Ishikawa (cell line): ENCODE measurements at regions not wholly inside any gene's neighbourhood (a gene's known extent, or its start where the extent isn't known, plus 50 kb on each side); places are given as distances from the start of the nearest gene placed in this dataset.

Experiments
- CEBPB ChIP-seq: IDR thresholded peaks from 2 replicates; pipeline ENCODE4 v1.6.1; 2012
- CREB1 ChIP-seq: IDR thresholded peaks from 2 replicates; pipeline ENCODE4 v1.6.1; 2012; ENCODE audit warnings: low read depth
- EGR1 ChIP-seq: IDR thresholded peaks from 2 replicates; pipeline ENCODE4 v1.6.1; 2012
- EP300 ChIP-seq: IDR thresholded peaks from 2 replicates; pipeline ENCODE4 v1.6.1; 2012; ENCODE audit warnings: borderline replicate concordance
- FOXM1 ChIP-seq: IDR thresholded peaks from 2 replicates; pipeline ENCODE4 v1.6.1; 2012; ENCODE audit warnings: low read depth, borderline replicate concordance
- NFIC ChIP-seq: IDR thresholded peaks from 2 replicates; pipeline ENCODE4 v1.6.1; 2012
- RAD21 ChIP-seq: IDR thresholded peaks from 2 replicates; pipeline ENCODE4 v1.6.1; 2012; ENCODE audit warnings: low read depth
- TAF1 ChIP-seq: IDR thresholded peaks from 2 replicates; pipeline ENCODE4 v1.6.1; 2012; ENCODE audit warnings: low read depth, mild to moderate bottlenecking
- TCF12 ChIP-seq: IDR thresholded peaks from 2 replicates; pipeline ENCODE4 v1.6.1; 2012; ENCODE audit warnings: low read depth
- TEAD4 ChIP-seq: IDR thresholded peaks from 2 replicates; pipeline ENCODE4 v1.6.1; 2012
- YY1 ChIP-seq: IDR thresholded peaks from 2 replicates; pipeline ENCODE4 v1.6.1; 2012; ENCODE audit warnings: low read depth
- ZBTB7A ChIP-seq: IDR thresholded peaks from 2 replicates; pipeline ENCODE4 v1.6.1; 2012; ENCODE audit warnings: low read depth
- TF ChIP-seq, protein P1 (sequence below): IDR thresholded peaks from 2 replicates; pipeline ENCODE4 v1.6.1; 2012
- TF ChIP-seq, protein P2 (sequence below): IDR thresholded peaks from 2 replicates; pipeline ENCODE4 v1.6.1; 2012
- TF ChIP-seq, protein P3 (sequence below): IDR thresholded peaks from 2 replicates; pipeline ENCODE4 v1.6.1; 2012; ENCODE audit warnings: low read depth, mild to moderate bottlenecking

DNA sequence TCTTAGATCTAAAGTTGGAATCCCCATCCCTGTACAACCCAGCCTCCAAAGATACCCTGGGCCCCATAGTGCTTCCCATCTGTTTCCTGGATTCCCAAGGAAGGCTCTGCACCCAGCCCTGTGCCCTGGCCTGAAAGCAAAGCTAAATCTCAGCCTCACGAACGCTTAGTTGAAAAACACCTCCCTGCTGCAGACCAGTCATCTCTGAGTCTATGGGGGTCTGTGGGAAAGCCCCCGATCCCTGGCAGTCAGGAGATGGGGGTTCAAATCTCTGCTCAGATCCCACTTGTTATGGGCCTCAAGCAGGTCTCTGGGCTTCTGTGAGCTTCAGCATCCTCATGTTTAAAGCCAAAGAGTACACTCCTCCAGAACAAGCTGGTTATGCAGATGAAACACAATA is 210.5 kb upstream of the GRIK3 start:
- TF ChIP-seq FOXM1 (no peak), ZBTB7A (no peak), YY1 (no peak), NFIC (no peak), TCF12 (no peak), EP300 (no peak), CEBPB (no peak), EGR1 (no peak), TEAD4 (no peak), TAF1 (no peak), RAD21 (no peak), CREB1 (no peak)
- TF ChIP-seq, protein P1, sequence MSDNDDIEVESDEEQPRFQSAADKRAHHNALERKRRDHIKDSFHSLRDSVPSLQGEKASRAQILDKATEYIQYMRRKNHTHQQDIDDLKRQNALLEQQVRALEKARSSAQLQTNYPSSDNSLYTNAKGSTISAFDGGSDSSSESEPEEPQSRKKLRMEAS: no peak
- TF ChIP-seq, protein P2, sequence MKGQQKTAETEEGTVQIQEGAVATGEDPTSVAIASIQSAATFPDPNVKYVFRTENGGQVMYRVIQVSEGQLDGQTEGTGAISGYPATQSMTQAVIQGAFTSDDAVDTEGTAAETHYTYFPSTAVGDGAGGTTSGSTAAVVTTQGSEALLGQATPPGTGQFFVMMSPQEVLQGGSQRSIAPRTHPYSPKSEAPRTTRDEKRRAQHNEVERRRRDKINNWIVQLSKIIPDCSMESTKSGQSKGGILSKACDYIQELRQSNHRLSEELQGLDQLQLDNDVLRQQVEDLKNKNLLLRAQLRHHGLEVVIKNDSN: no peak
- TF ChIP-seq, protein P3, sequence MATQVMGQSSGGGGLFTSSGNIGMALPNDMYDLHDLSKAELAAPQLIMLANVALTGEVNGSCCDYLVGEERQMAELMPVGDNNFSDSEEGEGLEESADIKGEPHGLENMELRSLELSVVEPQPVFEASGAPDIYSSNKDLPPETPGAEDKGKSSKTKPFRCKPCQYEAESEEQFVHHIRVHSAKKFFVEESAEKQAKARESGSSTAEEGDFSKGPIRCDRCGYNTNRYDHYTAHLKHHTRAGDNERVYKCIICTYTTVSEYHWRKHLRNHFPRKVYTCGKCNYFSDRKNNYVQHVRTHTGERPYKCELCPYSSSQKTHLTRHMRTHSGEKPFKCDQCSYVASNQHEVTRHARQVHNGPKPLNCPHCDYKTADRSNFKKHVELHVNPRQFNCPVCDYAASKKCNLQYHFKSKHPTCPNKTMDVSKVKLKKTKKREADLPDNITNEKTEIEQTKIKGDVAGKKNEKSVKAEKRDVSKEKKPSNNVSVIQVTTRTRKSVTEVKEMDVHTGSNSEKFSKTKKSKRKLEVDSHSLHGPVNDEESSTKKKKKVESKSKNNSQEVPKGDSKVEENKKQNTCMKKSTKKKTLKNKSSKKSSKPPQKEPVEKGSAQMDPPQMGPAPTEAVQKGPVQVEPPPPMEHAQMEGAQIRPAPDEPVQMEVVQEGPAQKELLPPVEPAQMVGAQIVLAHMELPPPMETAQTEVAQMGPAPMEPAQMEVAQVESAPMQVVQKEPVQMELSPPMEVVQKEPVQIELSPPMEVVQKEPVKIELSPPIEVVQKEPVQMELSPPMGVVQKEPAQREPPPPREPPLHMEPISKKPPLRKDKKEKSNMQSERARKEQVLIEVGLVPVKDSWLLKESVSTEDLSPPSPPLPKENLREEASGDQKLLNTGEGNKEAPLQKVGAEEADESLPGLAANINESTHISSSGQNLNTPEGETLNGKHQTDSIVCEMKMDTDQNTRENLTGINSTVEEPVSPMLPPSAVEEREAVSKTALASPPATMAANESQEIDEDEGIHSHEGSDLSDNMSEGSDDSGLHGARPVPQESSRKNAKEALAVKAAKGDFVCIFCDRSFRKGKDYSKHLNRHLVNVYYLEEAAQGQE: no peak

DNA sequence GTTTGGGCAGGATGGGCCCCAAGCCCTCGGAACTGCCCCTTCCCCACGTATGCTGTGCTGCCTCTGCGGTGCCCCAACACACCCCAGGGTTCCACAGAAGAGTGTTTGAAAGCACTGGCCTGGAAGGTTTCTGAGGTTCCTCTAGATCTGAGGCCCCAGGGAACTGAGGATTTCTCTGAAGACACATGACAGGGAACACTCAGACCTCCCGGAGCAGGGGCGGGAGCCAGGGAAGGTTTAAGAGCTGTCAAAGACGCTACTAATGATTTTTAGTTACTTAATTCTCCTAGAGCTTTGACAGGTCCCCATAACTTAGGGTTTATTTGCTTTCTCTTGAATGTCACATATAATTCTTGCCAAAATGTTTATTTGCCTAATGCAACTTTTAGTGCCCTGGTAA is 212.3 kb upstream of the GRIK3 start:
- TF ChIP-seq CREB1 (no peak), EP300 (no peak), RAD21 (no peak), FOXM1 (no peak)
- TF ChIP-seq, protein P1: no peak

DNA sequence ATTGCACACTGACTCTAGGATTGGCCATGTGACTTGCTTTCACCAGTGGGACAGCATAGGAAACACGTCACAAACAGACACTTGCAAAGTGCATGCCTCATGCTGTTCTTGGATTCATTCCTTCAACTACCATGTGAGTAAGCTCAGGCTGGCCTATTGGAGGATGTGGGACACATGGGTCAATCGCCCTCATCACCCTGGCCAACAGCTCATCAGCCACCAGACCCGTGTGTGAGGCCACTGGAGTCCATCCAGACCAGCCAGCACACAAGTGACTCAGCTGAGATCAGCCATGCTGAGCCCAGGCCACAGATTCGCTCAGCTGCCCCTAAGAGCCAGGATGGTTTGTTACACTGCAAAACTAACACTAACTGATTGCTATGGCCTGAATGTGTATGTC is 216.1 kb upstream of the GRIK3 start:
- no peak for TF ChIP-seq NFIC
- TF ChIP-seq, protein P2: no peak
- no peak for TF ChIP-seq TAF1
- TF ChIP-seq RAD21: no peak
- no peak for TF ChIP-seq TEAD4
- TF ChIP-seq TCF12: no peak
- TF ChIP-seq CREB1: no peak
- TF ChIP-seq ZBTB7A: no peak

DNA sequence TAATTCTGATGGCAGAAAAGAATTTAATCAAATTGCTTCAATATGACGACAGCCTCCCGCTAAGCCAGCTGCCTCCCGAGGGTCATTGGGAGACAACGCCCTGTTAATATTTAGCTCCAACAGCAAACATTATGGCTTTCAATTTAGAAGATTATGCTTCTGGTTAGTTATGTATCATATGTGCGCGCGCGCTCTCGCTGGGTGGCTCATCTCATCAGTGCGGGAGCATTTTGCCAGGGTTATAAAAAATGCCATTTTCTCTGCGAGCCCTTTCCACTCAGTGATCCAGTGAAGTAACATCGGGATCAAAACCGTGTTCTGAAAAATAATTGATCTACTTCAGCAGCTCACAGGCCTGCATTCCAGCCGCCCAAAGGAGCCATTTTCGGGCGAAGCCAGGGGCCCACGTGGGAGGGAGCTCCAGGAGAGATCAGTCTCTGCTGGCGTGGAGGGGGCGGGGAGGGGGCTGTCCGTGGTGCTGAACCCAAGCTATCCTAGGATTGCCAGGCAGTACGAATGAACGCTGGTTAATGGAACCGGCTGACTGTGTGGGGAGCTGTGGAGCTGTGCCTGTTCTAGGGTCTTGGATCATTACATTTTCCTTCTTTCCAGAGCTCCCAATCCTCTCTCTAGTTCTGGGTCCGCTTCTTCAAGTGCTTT is 219.1 kb upstream of the ZC3H12A start:
- TF ChIP-seq EGR1 (0 out of 2 replicates have a peak, but pooled peaks have one; percentile 15), RAD21 (no peak), YY1 (0 out of 2 replicates have a peak, but pooled peaks have one; percentile 32), CEBPB (no peak), ZBTB7A (no peak), TAF1 (no peak), EP300 (no peak), CREB1 (no peak)
- TF ChIP-seq, protein P3: peak; percentile 97
- TF ChIP-seq, protein P2: peak; percentile 56; the same call in 1 of the 2 replicates
- TF ChIP-seq, protein P1: peak; percentile 64

DNA sequence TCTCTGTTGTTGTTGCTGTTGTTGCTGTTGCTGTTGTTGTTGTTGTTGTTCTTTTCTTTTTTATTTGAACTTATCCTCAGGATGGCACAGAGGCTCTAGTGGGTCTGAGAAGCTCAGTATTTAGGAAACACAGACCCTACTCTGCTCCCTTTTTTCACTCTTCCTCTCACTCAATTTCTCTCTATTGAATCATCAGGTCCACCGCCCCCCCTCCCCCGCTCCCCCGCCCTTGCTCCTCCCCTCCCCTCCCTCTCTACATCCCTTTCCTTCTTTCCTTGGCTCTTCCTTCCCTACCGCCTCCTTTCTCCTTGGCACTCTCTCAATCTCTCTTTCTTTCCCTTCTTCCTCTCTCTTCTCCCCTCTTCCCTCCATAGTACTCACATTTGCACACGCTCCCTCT is 218.5 kb upstream of the ZC3H12A start:
- no peak for TF ChIP-seq NFIC
- no peak for TF ChIP-seq CEBPB
- TF ChIP-seq EP300: no peak
- TF ChIP-seq RAD21: no peak
- no peak for TF ChIP-seq YY1
- TF ChIP-seq EGR1: no peak
- no peak for TF ChIP-seq TEAD4
- no peak for TF ChIP-seq ZBTB7A
- TF ChIP-seq TAF1: no peak
- TF ChIP-seq, protein P2: no peak
- TF ChIP-seq, protein P1: no peak
- TF ChIP-seq, protein P3: no peak
- TF ChIP-seq CREB1: no peak
- no peak for TF ChIP-seq FOXM1
- TF ChIP-seq TCF12: no peak
